HG02973 (cell line): ENCODE measurements at regions not wholly inside any gene's neighbourhood (a gene's known extent, or its start where the extent isn't known, plus 50 kb on each side); places are given as distances from the start of the nearest gene placed in this dataset.

Source experiments
- ATAC-seq: cut with Tn5 transposase; IDR thresholded peaks from one replicate; pipeline ENCODE4 v1.9.1; 2021; ENCODE audit warnings: moderate library complexity; ENCODE audit not compliant: unreplicated experiment

DNA sequence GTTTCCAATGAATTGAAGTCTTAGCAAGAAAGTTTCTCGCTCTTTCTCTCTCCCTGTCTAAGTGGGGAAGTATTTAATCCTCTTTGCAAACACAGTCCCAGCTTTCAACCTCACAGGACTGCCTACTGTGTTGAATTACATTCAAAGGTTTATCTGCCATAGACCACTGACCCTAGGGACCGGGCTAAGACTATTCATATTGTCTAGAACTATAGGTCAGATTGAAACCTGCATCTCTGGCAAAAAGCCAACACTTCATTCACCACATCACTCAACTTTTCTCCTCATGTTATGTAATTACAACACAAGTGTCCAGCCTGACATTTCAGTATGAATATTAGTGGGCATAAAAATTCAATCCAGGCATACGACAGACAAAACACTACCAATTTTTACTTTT lies 314.7 kb upstream of the RSPO3 start:
- ATAC-seq, result peak; percentile 39

DNA sequence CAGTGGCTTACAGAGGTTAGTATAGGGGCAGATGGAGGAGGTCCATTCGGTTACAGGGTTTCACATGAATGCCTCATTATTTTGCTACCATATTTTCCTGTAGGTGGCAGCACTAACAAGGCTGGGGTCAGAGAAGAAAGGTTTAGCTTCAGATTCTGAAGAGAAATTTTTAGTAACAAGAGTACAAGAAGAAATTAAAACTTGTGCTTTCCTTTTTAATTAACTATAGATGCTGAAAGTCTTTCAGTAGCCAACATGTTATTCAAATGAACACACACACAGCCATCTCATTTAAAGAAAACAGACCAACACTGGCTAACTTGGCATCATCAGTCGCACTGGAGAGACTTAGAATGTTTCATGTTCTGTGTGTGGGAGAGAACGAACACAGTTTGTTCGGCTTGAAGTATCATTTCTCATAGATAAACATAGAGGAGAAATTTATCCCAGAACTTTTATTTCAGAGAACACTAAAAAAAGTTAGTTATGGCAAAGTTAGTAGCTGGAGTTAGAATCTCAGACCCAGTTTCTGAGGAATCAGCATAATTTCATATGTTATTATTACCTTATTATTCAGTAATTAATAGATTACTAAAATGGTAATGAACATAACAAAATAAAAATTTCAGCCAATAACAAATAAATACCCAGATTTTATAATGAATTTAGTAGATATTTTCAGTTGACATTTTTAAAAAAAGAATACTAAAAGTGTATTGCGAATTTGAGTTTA lies 314.0 kb upstream of the RSPO3 start:
- peak; percentile 89 for ATAC-seq

DNA sequence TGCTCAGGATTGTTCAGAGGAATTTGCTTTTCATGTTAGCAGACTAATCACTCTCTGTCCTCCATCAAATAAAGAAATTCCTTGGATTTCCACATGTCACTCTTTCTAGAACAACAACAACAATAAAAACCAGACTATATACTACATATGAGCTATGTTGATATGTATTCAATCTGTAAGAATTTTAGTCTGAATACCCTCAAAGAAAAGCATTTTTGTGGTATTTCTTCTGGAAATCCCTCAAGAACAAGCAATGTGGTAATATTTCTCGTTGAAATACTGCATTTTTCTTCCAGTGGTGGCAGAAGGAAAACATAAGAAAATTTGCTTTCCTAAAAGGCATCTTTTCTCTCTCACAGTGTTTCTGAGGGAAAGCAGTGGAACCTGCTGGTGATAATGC lies 312.6 kb upstream of the RSPO3 start:
- no peak for ATAC-seq

DNA sequence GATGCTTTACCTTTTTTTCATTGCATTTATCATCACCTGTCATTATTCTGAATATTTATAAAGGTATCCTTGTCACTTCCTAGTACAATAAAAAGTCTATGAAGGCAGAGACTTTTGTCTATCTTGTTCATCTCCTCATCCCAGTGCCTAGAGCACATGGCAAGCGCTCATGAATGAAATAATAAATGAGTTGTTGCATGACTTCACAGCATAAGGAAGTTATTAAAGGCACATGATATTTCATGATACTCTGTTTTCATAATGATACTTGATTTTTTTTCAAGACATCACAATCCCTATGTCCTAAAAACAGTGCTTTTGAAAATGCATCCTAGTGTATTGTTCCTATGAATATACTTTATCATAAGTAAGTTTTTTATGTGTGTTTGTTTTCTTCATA lies 310.6 kb upstream of the RSPO3 start:
- no peak for ATAC-seq

DNA sequence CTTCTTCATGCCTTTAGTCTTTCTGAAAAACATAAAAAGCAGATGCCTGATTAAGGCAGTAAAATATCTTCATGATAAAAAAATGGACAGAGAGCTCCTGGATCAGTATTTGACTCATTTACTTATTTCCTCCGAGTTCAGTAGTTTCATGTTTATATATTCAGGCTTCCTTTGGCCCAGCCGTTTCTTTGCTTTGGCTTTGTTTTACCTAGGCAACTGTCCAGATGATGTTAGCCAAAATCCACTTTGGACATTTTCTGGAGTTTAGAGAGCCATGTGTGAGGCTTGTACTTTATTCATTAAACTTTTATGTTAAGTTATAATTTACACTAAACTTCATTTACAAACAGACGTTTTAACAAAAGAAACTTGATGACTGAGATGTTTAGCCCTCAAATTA lies 307.1 kb upstream of the RSPO3 start:
- ATAC-seq, result no peak

DNA sequence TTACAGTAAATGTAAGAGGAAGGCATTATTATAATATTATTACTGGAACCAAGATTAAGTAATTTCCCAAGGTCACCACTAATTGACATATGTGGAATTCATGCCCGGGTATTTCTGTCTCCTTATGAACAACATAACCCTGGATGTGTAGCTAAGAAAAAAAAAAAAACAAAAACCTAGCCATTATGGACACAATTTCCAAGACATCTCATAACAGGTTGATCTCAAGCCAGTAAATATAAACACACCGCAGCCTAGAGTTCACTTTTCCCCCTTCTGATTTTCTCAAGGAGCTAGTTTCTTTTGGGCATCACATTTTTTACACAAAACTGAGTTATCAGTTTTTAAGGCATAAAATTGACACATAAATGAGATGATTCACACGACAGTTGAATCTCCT lies 306.5 kb upstream of the RSPO3 start:
- ATAC-seq, result no peak

DNA sequence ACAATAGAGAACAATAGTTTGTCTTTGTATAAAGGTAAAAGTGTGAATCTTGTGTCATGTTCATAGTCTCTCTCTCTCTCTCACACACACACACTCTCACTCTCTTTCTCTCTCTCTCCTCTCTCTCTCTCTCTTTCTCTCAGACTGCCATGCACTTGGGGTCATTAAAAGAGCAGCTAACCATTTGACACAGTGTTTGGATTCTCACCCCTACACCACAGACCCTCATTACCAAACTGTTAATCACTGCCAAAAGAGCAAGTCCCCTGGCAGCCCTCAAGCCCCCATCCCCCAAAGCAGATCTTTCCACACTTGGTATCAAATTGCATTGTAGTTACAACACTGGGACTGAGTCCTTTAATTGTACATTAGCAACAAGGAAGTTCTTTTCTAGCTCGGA lies 305.8 kb upstream of the RSPO3 start:
- ATAC-seq, result no peak

DNA sequence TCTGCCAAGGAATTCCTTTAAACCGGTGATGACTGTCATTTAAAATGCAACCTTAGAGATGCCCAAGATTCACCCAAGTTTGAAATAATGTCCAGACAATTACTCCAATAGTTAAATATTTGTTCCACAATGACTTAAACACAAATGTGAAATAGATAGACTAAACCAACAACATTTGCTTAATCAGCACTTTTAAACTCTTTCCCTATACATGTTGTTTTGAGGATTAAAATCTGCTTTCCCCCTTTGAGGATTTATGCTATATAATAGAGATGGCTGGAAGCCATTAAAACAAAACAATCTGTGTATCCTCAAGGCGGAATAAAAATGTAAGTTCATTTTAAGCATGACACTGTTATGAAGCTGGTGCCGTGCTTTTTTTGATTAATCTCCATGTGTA lies 297.8 kb upstream of the RSPO3 start:
- ATAC-seq, result no peak

DNA sequence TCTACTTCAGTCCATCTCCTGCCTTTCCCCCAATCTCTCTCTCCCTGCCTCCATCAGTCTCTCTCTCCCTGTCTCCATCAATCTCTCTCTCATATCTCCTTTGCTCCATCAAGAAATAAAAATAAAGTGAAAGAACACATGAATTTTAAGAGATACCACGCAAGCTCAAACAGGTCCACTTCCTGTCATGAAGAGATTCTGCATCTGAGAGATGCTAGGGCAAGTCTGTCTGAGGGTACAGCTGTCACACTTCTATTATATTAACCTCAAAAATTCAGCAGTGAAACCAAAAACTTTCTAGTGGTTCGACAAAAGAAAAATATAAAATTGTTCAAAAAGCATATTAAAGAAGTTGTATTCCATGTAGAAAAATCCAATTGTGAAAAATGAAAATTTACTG lies 296.8 kb upstream of the RSPO3 start:
- ATAC-seq, result no peak

DNA sequence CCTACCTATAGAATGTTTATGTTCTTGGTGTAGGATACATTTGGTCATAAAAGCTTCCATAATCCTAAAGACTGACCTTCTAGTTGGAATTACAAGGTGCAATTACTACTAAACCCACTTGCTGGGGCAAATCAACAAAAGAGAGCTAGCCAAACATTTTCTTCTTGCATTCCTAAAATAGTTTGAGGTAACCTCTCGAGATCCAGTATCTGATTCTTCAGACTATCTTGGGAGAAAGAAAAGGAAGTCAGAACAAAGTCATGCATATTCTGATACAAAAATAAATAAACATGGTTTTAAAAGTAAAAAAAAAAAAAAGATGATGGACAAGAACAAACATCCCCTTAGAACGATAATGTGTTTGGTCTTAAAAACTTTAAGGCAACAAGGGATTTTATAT lies 294.2 kb upstream of the RSPO3 start:
- no peak for ATAC-seq

DNA sequence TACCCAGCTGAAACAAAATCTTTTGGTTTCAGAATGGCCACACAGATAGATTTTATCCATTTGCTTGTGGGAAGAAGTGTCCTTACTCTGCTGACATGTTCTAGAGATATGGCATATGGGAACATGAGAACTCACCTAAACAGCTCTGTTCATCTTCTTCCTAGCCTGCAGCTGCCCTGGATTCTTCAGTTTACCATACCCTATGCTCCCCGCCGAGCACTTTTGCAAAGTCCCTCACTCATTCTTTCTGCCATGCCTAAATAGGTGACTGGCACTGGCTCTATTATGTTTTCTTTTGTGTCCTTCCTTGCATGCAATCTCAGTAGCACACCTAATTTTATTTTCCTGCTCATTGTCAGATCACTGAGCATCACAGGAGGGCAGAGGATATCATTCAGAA lies 293.7 kb upstream of the RSPO3 start:
- no peak for ATAC-seq

DNA sequence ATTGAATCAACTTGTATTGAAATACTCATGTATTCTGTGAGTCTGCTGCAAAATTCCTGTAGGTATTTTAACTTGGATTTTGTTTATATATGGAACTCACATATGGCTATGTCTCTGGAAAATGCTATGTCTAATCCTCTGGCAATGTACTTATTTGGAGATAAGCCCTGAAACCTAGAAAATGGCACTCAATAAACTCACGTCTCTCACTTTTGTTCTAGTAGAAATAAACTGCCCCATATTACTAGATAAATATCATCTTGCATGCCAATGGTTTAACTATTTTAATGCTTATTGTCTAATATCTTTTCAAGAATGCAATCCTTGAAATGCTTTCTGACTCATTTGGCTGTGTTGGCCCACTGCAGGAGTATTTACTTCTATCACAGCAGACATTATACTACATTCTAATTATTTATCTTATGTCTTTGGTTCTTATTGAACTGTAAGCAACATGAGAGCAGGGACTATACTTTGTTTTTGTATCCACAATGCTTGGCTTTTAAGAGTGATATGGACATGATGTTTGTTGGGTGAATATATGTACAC lies 292.2 kb upstream of the RSPO3 start:
- no peak for ATAC-seq

DNA sequence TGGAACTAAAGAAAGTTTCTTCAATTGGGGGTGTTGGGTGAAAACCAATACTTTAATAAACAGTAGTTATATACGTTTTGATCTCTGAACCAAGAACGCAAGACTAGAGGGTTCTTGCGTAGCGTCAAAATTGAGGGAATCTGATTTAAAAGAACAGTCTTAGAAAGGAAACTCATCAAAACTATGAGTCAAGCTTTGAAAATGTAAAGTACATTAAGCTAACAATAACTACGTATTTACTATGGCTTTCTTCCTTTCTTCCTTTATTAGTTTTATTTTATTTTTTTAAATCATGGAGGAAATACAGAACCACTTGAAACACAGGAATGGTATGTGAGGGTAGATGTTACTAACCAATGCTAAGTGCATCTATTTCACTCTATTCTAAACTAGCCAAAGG lies 287.0 kb upstream of the RSPO3 start:
- no peak for ATAC-seq

DNA sequence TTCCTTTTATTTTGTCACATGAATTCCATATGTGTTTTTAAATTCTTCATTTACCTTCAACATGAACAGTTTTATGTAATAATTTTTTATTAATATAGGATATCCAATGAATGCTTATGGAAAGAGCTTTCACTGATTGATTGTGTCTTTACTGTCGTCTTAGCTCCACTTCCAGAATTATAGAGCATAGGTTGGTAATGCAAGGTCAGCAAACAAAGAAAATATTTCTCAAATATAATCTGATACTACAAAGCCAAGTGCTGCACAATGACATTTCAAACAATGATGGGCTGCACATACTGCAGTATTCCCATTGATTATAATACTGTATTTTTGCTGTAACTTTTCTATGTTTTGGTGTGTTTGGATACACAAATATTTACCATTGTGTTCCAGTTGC lies 275.7 kb upstream of the RSPO3 start:
- no peak for ATAC-seq

DNA sequence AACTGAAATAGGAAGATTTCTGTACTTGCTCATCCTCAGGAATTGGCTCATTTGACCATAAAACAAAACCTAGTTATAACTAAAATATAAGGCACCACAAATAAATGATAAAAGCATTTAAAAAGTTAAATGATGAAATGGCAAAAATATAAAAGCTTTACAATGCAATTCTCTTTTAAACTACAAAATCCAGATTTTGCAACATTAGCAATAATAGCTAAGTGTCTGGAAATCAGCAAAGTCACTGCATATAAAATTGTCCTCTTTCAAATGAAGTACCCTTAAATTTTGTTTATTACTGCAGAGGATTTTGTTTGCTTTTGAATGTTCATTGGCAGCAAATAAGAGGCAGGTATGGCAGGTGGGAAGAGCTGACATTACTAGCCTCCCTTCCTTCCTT lies 270.4 kb upstream of the RSPO3 start:
- no peak for ATAC-seq

DNA sequence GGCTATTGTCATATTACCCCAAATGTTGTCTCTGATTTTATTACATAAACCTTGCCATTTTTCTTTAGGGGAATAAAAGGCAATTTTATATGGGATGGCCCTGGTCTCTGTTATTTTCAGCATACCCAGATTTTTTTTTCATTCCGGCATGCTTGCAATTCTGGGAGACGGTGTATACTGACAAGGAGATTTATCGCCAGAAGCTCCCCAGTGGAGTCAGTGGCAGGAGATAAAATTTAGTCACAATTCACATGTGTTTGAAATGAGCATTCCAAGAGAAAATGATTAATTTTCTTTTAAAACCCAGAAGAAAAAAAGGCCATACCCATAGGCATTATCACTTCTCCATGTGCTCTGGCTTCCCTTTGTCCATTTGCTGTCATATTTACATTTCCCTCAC lies 250.8 kb upstream of the RSPO3 start:
- no peak for ATAC-seq

DNA sequence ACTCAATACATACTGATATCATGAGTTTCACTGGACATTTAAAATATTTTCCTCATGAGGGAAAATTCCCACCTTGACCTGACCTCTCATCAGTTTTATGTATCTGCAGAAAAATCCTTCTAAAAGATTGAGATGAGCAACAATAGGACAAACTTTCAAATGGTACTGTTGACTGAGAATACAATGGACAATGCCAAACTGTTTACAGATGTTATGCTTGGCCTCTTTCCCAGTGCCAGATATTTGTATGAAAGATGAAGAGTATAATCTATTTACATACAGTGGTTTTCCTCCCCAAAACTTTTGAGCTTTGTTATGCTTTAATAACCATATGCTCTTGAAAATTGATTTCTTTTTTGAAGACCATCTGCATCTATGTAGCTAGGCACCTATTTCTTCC lies 245.1 kb upstream of the RSPO3 start:
- ATAC-seq, result no peak

DNA sequence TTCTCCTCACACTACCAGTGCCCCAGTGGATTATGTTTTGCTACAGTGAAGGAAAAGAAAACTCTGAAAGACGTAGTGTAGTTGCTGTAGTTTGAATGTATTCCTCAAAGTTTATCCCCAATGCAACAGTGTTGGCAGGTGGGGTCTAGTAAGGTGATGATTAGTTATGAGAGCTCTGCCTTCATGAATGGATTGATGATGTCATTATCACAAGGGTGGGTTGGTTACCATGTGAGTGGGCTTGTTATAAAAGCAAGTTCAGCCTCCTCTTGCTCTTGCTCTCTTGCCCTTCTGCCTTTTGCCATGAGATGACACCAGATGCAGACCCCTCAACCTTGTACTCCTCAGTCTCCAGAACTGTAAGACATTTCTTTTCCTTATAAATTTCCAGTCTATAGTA lies 244.7 kb upstream of the RSPO3 start:
- ATAC-seq, result no peak

DNA sequence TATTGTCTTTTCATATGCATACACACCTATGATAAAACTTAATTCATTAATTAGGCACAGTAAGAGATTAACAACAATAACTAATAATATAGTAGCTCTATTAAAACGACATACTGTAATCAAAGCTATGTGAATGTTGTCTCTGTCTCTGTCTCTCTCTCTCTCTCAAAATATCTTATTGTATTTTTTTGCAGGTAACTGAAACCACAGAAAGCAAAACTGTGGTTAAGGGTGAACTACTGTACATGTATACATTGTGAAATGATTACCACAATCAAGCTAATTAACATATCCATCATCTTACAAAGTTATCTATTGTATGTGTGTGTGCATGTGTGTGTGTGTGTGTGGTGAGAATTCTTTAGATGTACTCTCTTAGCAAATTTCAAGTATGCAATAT lies 242.0 kb upstream of the RSPO3 start:
- ATAC-seq, result no peak

DNA sequence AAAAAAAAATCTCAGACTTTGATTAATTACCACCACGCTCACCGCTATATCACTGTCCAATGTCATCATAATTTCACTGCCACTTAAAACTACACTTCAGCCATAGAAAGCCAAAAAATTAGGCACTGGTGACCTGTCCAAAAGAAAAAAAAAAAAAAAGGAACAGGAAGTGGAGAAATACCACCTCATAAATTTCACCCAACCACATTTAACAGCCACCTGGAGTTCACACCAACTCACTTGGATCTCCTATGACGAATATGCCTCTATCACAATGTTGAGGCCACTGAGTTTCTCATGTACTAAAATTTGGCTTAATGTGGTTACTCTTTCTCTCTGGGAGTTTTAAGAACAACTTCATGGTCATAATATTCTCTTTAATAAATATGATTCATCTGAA lies 237.5 kb upstream of the RSPO3 start:
- ATAC-seq, result no peak

DNA sequence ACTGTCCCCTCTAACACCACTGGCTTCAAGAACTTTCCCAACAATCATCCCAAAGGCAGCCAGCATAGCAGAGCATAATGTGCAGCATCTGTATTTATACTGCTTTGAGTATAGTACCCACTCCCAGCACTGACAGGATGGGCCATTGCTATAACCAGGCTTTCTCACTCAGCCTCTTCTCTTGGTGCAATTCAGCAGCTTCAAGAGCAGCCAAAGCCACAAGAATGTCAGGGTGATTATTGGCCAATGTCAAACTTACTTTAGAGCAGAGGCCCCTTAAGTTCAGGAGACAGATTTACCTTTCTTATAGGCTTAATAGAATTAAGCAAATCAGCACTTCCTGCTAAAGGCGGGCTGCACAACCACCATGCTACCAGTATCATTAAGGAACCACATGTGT lies 232.4 kb upstream of the RSPO3 start:
- no peak for ATAC-seq

DNA sequence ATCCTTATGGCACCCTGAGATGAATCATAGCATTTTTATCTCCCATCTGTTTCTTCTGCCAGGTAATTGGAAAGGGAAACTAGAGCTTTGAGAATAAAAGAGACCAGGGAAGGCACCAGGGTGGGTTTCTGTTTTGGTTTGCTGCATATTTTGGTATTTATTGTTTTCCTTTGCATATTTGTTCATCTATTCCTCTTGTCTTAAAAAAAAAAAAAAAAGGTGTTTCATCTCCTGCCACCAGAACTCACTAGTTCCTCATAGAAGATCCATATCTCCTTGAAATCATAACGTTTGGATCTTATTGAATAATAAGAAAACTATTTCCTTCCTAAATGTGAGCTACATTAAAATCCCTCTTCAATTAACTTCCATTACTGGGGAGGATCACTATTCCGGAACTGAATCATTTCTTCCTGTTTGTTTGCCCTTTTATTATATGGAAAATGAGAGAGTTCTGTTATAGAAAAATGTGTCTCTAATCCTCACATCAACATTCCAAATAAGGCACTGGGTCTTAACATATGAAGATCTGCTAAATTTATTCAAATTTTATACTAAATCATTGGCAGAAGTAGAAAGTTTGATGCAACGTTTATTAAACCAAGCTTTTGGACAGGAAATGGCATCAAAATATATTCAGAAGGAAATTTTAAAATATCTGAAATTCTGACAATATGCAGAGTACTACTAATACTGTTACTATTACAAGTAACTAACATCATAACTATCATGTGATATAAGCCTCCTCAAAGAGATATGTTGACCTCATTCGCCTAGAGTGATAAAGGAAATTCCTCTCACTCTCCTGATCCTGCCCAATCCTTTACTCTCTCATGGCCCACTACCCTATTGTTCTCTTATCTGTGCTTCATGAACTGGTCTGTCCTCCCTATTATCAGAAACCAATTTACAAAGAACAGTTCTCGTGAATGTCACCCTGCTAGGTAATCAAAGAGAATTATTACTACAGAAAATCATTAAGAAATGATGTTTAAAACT lies 229.4 kb upstream of the RSPO3 start:
- ATAC-seq, result no peak
